ENCODE measurements at regions not wholly inside any gene's neighbourhood (a gene's known extent, or its start where the extent isn't known, plus 50 kb on each side); places are given as distances from the start of the nearest gene placed in this dataset.

DNA sequence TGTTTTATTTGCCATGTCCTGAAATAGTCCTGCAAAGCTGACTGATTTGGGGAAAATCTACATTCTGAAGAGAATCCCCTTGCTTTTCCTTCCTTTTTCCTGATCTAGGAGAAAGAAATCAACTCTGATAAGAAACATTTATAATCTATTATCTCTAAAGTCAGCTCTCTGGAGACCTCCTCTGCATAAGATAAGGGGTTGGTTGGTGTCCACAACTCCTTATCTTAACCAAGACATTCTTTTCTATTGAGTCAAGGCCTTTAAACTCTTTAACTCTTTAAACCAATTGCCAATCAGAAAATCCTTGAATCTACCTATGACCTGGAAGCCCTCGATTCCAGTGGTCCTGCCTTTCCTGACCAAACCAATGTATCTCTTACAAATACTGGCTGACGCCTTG, 373.6 kb upstream of the RASGEF1B start:
- H2AFZ ChIP-seq (ENCODE audit: low read depth, low read length) = no peak overlapping the region
- H3K9me2 ChIP-seq (ENCODE audit: insufficient read depth, low read length) = no peaks in the 10 kb centered on the region
- H3K79me2 ChIP-seq (replicated peaks; ENCODE audit: insufficient read depth, low read length) = no peaks in the 10 kb centered on the region
- no peaks in the 10 kb centered on the region for H3F3A ChIP-seq (ENCODE audit: insufficient read depth, low read length, poor library complexity, severe bottlenecking)
- no peak overlapping the region for H3K9ac ChIP-seq (ENCODE audit: low read length)
- H3K4me3 ChIP-seq (ENCODE audit: low read length) = no peak overlapping the region
- H3K36me3 ChIP-seq (ENCODE audit: insufficient read depth, low read length) = no peaks in the 10 kb centered on the region
- no peak overlapping the region for H3K27ac ChIP-seq (ENCODE audit: low read length)
- TF ChIP-seq POLR2AphosphoS5 (IDR thresholded peaks at IDR 0.05) (no peak), EP300 (conservative IDR thresholded peaks at IDR 0.05; ENCODE audit: poor library complexity, severe bottlenecking) (no peak), SMC3 (conservative IDR thresholded peaks at IDR 0.05; ENCODE audit: poor library complexity) (no peak)
- TF ChIP-seq, protein P1, sequence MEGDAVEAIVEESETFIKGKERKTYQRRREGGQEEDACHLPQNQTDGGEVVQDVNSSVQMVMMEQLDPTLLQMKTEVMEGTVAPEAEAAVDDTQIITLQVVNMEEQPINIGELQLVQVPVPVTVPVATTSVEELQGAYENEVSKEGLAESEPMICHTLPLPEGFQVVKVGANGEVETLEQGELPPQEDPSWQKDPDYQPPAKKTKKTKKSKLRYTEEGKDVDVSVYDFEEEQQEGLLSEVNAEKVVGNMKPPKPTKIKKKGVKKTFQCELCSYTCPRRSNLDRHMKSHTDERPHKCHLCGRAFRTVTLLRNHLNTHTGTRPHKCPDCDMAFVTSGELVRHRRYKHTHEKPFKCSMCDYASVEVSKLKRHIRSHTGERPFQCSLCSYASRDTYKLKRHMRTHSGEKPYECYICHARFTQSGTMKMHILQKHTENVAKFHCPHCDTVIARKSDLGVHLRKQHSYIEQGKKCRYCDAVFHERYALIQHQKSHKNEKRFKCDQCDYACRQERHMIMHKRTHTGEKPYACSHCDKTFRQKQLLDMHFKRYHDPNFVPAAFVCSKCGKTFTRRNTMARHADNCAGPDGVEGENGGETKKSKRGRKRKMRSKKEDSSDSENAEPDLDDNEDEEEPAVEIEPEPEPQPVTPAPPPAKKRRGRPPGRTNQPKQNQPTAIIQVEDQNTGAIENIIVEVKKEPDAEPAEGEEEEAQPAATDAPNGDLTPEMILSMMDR (IDR thresholded peaks at IDR 0.05; ENCODE audit: poor library complexity, severe bottlenecking) = no peak
- no peak overlapping the region for H3K4me2 ChIP-seq (ENCODE audit: low read length)
- no peaks in the 10 kb centered on the region for H4K20me1 ChIP-seq (ENCODE audit: insufficient read depth)
- no peaks in the 10 kb centered on the region for H3K27me3 ChIP-seq (ENCODE audit: insufficient read depth, low read depth, low read length)
- H3K9me3 ChIP-seq (ENCODE audit: low read length) = no peaks in the 10 kb centered on the region

DNA sequence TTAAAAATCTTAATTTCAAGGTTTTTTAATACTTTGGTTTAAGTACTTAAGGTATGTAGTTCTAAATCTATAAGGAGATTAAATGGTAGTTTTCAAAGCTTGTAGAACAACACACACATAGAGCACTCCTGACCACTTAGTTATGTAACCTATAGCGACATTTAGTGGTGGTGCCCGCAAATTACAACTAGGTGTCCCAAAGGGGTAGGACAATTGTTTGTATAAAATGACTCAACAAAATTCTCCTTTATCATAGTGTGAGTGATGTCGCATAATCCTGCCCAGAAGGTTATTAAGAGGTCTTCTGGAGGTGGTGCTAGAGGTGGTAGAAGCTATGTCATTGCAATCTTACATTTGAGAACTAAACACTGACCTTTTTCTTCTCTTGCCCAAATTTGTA, 373.0 kb upstream of the RASGEF1B start:
- H3K27ac ChIP-seq (ENCODE audit: low read length) = no peak overlapping the region
- TF ChIP-seq SMC3 (conservative IDR thresholded peaks at IDR 0.05; ENCODE audit: poor library complexity) (peak; percentile 92), TAF1 (IDR thresholded peaks at IDR 0.05; ENCODE audit: low read depth) (no peak), EP300 (conservative IDR thresholded peaks at IDR 0.05; ENCODE audit: poor library complexity, severe bottlenecking) (no peak), POLR2AphosphoS5 (IDR thresholded peaks at IDR 0.05) (no peak), RAD21 (conservative IDR thresholded peaks at IDR 0.05) (peak; percentile 88), MXI1 (conservative IDR thresholded peaks at IDR 0.05; ENCODE audit: poor library complexity, severe bottlenecking) (no peak)
- TF ChIP-seq, protein P1 (IDR thresholded peaks at IDR 0.05; ENCODE audit: poor library complexity, severe bottlenecking) = peak; percentile 84

DNA sequence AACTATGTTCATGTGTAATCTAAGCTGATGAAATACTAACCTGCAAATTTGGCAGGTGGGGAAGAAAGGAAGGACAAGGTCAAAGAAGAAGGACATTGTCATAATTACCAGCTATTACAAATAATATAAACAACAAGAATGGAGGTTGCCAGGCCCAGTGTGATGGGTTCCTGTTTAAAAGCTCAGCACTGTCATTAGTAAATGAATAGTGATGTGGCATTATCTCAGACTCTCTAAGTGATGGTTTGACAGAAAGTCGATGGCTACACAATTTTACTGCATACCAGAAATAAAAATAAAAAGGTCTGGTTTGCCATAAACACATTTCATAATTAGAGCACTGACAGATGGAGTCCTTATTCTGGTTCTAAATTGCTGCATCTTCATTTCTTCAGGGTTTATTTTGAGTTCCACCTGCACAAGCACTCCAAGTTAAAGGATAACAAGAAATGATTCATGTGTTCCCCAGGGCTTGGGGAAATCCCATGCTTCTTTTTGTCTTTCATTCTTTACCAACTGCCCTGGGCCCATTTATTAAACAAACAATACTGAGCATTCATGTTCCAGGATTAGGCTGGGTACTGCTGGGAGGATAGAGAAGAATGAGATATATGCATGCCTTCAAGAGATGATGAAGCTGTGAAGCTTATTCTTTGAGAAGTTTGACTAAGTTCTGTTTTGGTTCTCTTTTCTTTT, 367.8 kb upstream of the RASGEF1B start:
- no peak overlapping the region for H3K4me3 ChIP-seq (ENCODE audit: low read length)
- no peaks in the 10 kb centered on the region for H3K36me3 ChIP-seq (ENCODE audit: insufficient read depth, low read length)
- H3K27ac ChIP-seq (ENCODE audit: low read length) = no peak overlapping the region
- H3F3A ChIP-seq (ENCODE audit: insufficient read depth, low read length, poor library complexity, severe bottlenecking) = no peaks in the 10 kb centered on the region
- H3K79me2 ChIP-seq (replicated peaks; ENCODE audit: insufficient read depth, low read length) = no peaks in the 10 kb centered on the region
- H3K9ac ChIP-seq (ENCODE audit: low read length) = no peak overlapping the region
- no peaks in the 10 kb centered on the region for H3K9me3 ChIP-seq (ENCODE audit: low read length)
- TF ChIP-seq POLR2AphosphoS5 (IDR thresholded peaks at IDR 0.05) (no peak), MXI1 (conservative IDR thresholded peaks at IDR 0.05; ENCODE audit: poor library complexity, severe bottlenecking) (no peak), TAF1 (IDR thresholded peaks at IDR 0.05; ENCODE audit: low read depth) (no peak), EP300 (conservative IDR thresholded peaks at IDR 0.05; ENCODE audit: poor library complexity, severe bottlenecking) (no peak), SMC3 (conservative IDR thresholded peaks at IDR 0.05; ENCODE audit: poor library complexity) (no peak), RAD21 (conservative IDR thresholded peaks at IDR 0.05) (no peak), EZH2 (IDR thresholded peaks at IDR 0.05; ENCODE audit: borderline replicate concordance, insufficient read depth, low read length, poor library complexity, severe bottlenecking) (no peak)
- TF ChIP-seq, protein P1 (IDR thresholded peaks at IDR 0.05; ENCODE audit: poor library complexity, severe bottlenecking) = no peak
- TF ChIP-seq, protein P2, sequence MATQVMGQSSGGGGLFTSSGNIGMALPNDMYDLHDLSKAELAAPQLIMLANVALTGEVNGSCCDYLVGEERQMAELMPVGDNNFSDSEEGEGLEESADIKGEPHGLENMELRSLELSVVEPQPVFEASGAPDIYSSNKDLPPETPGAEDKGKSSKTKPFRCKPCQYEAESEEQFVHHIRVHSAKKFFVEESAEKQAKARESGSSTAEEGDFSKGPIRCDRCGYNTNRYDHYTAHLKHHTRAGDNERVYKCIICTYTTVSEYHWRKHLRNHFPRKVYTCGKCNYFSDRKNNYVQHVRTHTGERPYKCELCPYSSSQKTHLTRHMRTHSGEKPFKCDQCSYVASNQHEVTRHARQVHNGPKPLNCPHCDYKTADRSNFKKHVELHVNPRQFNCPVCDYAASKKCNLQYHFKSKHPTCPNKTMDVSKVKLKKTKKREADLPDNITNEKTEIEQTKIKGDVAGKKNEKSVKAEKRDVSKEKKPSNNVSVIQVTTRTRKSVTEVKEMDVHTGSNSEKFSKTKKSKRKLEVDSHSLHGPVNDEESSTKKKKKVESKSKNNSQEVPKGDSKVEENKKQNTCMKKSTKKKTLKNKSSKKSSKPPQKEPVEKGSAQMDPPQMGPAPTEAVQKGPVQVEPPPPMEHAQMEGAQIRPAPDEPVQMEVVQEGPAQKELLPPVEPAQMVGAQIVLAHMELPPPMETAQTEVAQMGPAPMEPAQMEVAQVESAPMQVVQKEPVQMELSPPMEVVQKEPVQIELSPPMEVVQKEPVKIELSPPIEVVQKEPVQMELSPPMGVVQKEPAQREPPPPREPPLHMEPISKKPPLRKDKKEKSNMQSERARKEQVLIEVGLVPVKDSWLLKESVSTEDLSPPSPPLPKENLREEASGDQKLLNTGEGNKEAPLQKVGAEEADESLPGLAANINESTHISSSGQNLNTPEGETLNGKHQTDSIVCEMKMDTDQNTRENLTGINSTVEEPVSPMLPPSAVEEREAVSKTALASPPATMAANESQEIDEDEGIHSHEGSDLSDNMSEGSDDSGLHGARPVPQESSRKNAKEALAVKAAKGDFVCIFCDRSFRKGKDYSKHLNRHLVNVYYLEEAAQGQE (IDR thresholded peaks at IDR 0.05; ENCODE audit: borderline replicate concordance) = no peak
- no peaks in the 10 kb centered on the region for H3K9me2 ChIP-seq (ENCODE audit: insufficient read depth, low read length)
- H3K4me2 ChIP-seq (ENCODE audit: low read length) = no peak overlapping the region
- no peak overlapping the region for H2AFZ ChIP-seq (ENCODE audit: low read depth, low read length)
- no peaks in the 10 kb centered on the region for H4K20me1 ChIP-seq (ENCODE audit: insufficient read depth)
- no peaks in the 10 kb centered on the region for H3K27me3 ChIP-seq (ENCODE audit: insufficient read depth, low read depth, low read length)

More for the DNA sequence above, 373.0 kb upstream of the RASGEF1B start:
- no peaks in the 10 kb centered on the region for H3K36me3 ChIP-seq (ENCODE audit: insufficient read depth, low read length)
- no peak overlapping the region for H3K4me3 ChIP-seq (ENCODE audit: low read length)
- no peak overlapping the region for H3K4me2 ChIP-seq (ENCODE audit: low read length)
- no peaks in the 10 kb centered on the region for H4K20me1 ChIP-seq (ENCODE audit: insufficient read depth)
- no peak overlapping the region for H2AFZ ChIP-seq (ENCODE audit: low read depth, low read length)
- H3K27me3 ChIP-seq (ENCODE audit: insufficient read depth, low read depth, low read length) = no peaks in the 10 kb centered on the region
- no peaks in the 10 kb centered on the region for H3K9me3 ChIP-seq (ENCODE audit: low read length)
- H3K9me2 ChIP-seq (ENCODE audit: insufficient read depth, low read length) = no peaks in the 10 kb centered on the region
- no peaks in the 10 kb centered on the region for H3F3A ChIP-seq (ENCODE audit: insufficient read depth, low read length, poor library complexity, severe bottlenecking)
- no peak overlapping the region for H3K9ac ChIP-seq (ENCODE audit: low read length)
- H3K79me2 ChIP-seq (replicated peaks; ENCODE audit: insufficient read depth, low read length) = no peaks in the 10 kb centered on the region
